ENCODE measurements at regions not wholly inside any gene's neighbourhood (a gene's known extent, or its start where the extent isn't known, plus 50 kb on each side); places are given as distances from the start of the nearest gene placed in this dataset.

DNA sequence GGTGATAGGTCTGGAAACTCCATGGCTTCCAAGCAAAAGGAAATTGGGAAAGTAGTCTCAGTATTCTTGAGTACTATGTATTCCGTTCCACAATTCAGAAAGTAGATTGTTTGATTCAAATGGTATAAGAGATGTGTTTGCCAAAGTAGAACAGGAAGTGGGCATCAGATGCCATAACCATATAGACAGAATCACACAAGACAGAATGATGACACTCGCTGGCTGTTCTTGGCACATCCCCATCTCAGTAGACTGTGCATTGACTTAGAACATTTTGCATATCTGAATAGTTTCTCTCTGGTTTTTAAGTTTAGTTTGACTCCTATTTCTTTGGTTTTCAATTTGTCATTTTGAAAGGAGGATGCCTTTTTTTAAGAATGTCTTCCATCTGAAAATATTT lies 221.1 kb upstream of the RGS6 start:
- H4K20me1 ChIP-seq (ENCODE audit: insufficient read depth, low read length) = no peaks in the 10 kb centered on the region; the same call in 1 of the 2 replicates
- DNase-seq (no peak), ATAC-seq (ENCODE audit: low read depth) (no peak)
- H3K36me3 ChIP-seq (ENCODE audit: control insufficient read depth, insufficient read depth, low read length) = peaks cover 7% of the 10 kb centered on the region
- H3K9ac ChIP-seq (ENCODE audit: low read depth, low read length) = peak overlapping the region; percentile 47; the same call in 1 of the 2 replicates
- no peak for TF ChIP-seq POLR2A (IDR thresholded peaks at IDR 0.05; ENCODE audit: low read depth, low read length)
- TF ChIP-seq, protein P1, sequence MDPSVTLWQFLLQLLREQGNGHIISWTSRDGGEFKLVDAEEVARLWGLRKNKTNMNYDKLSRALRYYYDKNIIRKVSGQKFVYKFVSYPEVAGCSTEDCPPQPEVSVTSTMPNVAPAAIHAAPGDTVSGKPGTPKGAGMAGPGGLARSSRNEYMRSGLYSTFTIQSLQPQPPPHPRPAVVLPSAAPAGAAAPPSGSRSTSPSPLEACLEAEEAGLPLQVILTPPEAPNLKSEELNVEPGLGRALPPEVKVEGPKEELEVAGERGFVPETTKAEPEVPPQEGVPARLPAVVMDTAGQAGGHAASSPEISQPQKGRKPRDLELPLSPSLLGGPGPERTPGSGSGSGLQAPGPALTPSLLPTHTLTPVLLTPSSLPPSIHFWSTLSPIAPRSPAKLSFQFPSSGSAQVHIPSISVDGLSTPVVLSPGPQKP (IDR thresholded peaks at IDR 0.05; ENCODE audit: borderline replicate concordance, low read depth, low read length) = no peak
- no peak for TF ChIP-seq MAFK (IDR thresholded peaks at IDR 0.05; ENCODE audit: low read depth, low read length)
- TF ChIP-seq RFX5 (IDR thresholded peaks at IDR 0.05; ENCODE audit: low read depth, low read length) = no peak
- no peak for TF ChIP-seq MAZ (IDR thresholded peaks at IDR 0.05; ENCODE audit: borderline replicate concordance, low read depth, low read length)
- TF ChIP-seq NFE2L2 (IDR thresholded peaks at IDR 0.05; ENCODE audit: low read depth, low read length) = no peak
- no peak for TF ChIP-seq FOS (IDR thresholded peaks at IDR 0.05; ENCODE audit: low read depth, low read length)
- no peak for TF ChIP-seq RCOR1 (IDR thresholded peaks at IDR 0.05; ENCODE audit: insufficient replicate concordance, low read length)
- no peak for TF ChIP-seq SMC3 (IDR thresholded peaks at IDR 0.05; ENCODE audit: low read depth, low read length)
- TF ChIP-seq, protein P2, sequence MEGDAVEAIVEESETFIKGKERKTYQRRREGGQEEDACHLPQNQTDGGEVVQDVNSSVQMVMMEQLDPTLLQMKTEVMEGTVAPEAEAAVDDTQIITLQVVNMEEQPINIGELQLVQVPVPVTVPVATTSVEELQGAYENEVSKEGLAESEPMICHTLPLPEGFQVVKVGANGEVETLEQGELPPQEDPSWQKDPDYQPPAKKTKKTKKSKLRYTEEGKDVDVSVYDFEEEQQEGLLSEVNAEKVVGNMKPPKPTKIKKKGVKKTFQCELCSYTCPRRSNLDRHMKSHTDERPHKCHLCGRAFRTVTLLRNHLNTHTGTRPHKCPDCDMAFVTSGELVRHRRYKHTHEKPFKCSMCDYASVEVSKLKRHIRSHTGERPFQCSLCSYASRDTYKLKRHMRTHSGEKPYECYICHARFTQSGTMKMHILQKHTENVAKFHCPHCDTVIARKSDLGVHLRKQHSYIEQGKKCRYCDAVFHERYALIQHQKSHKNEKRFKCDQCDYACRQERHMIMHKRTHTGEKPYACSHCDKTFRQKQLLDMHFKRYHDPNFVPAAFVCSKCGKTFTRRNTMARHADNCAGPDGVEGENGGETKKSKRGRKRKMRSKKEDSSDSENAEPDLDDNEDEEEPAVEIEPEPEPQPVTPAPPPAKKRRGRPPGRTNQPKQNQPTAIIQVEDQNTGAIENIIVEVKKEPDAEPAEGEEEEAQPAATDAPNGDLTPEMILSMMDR (conservative IDR thresholded peaks at IDR 0.05; ENCODE audit: low read depth, low read length) = no peak
- TF ChIP-seq, protein P3, sequence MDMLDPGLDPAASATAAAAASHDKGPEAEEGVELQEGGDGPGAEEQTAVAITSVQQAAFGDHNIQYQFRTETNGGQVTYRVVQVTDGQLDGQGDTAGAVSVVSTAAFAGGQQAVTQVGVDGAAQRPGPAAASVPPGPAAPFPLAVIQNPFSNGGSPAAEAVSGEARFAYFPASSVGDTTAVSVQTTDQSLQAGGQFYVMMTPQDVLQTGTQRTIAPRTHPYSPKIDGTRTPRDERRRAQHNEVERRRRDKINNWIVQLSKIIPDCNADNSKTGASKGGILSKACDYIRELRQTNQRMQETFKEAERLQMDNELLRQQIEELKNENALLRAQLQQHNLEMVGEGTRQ (IDR thresholded peaks at IDR 0.05; ENCODE audit: low read depth, low read length) = no peak
- TF ChIP-seq BHLHE40 (IDR thresholded peaks at IDR 0.05; ENCODE audit: low read depth, low read length) = no peak
- no peak for TF ChIP-seq RAD21 (IDR thresholded peaks at IDR 0.05; ENCODE audit: low read length)
- no peak for TF ChIP-seq MXI1 (IDR thresholded peaks at IDR 0.05; ENCODE audit: borderline replicate concordance, low read depth, low read length)
- TF ChIP-seq CEBPB (IDR thresholded peaks at IDR 0.05; ENCODE audit: low read depth, low read length) = no peak
- H3K9me3 ChIP-seq (ENCODE audit: control insufficient read depth, insufficient read depth, low read length) = no peaks in the 10 kb centered on the region
- peak overlapping the region; percentile 96 for H2BK5ac ChIP-seq (ENCODE audit: low read depth, low read length, poor library complexity, severe bottlenecking)
- ChIA-PET POLR2A (ENCODE audit: unreplicated experiment) (no interaction called here), CTCF (interaction anchor here (0.6 to 1.1 kb wide), 2 partner anchors 9 to 139 kb away, joined by 3 to 4 read pairs; no protein-coding TSS in a partner anchor)
- no peaks in the 10 kb centered on the region for H3K27me3 ChIP-seq (ENCODE audit: control insufficient read depth, insufficient read depth, low read length)
- peak overlapping the region; percentile 94; the same call in 1 of the 2 replicates for H3K27ac ChIP-seq (ENCODE audit: insufficient read depth, low read length)
- H4K8ac ChIP-seq (ENCODE audit: low read depth in 2 of 2, low read length in 2 of 2) = peak overlapping the region; percentile 73 to 81
- peak overlapping the region; percentile 57 for H3K4me2 ChIP-seq (ENCODE audit: low read depth, low read length)
- H2AK5ac ChIP-seq (ENCODE audit: low read depth, low read length) = peak overlapping the region; percentile 96
- H3K14ac ChIP-seq (replicated peaks; ENCODE audit: low read depth, low read length) = peak overlapping the region; percentile 83
- H3K4me1 ChIP-seq (ENCODE audit: control insufficient read depth, insufficient read depth, low read length) = peaks cover 22% of the 10 kb centered on the region
- peak overlapping the region; percentile 85 for H4K91ac ChIP-seq (ENCODE audit: insufficient read depth, low read depth, low read length)
- H3K4ac ChIP-seq (ENCODE audit: low read depth, low read length) = peak overlapping the region; percentile 81
- peak overlapping the region; percentile 52; the same call in 1 of the 3 replicates for H2BK15ac ChIP-seq (ENCODE audit: low read depth, low read length)
- H2BK20ac ChIP-seq (ENCODE audit: low read depth, low read length) = peak overlapping the region; percentile 92
- no peak overlapping the region for H2AFZ ChIP-seq (replicated peaks; ENCODE audit: low read length, poor library complexity)
- dilution Hi-C loops (cut with HindIII; ENCODE audit: low sequenced_read_pairs, unreplicated experiment) = no loop called here
- H4K5ac ChIP-seq (ENCODE audit: low read depth, low read length) = peak overlapping the region; percentile 85
- H3K23ac ChIP-seq (ENCODE audit: low read depth, low read length) = peak overlapping the region; percentile 87
- H2BK120ac ChIP-seq (ENCODE audit: low read depth, low read length) = peak overlapping the region; percentile 89
- intact Hi-C loops (cut with micrococcal nuclease) = loop anchor here (2.0 to 5.0 kb wide), 3 partner anchors 119 to 390 kb away; partner anchors contain the start of gene SIPA1L1
- no peak overlapping the region for H2AK9ac ChIP-seq (replicated peaks; ENCODE audit: low read depth, low read length, poor library complexity)
- peak overlapping the region; percentile 85 for H3K56ac ChIP-seq (ENCODE audit: extremely low read depth, insufficient read depth, low read length)
- no TSS peak for BruUV-seq (replicated peaks)
- in situ Hi-C loops (cut with MboI; ENCODE audit: low sequenced_read_pairs) = no loop called here
- peaks cover 20% of the 10 kb centered on the region for H3K9me1 ChIP-seq (ENCODE audit: insufficient read depth, low read length)
- no CpG with 5 or more reads among the region's 2 CpGs for WGBS, 2 experiments (ENCODE audit: extremely low coverage in 2 of 2, insufficient read length in 1 of 2)
- H3K79me1 ChIP-seq (ENCODE audit: low read depth in 1 of 2, low read length in 2 of 2) = peaks cover 22 to 37% of the 10 kb centered on the region in 2 experiments
- H3K4me3 ChIP-seq (ENCODE audit: insufficient read depth, low read depth, low read length) = no peak overlapping the region
- peak overlapping the region; percentile 95 for H3K18ac ChIP-seq (ENCODE audit: low read depth, low read length)
